Midbrain (tissue), 1 donor: ENCODE measurements at regions not wholly inside any gene's neighbourhood (a gene's known extent, or its start where the extent isn't known, plus 50 kb on each side); places are given as distances from the start of the nearest gene placed in this dataset.
"Not testable (repeated sequence)": the region's sequence is repeated elsewhere in the genome, so short reads cannot be mapped to it uniquely, and the experiment has no call there.

Experiments
- DNase-seq: peaks from one replicate; lab custom pipeline; 2025; lab: John Stamatoyannopoulos, UW

DNA sequence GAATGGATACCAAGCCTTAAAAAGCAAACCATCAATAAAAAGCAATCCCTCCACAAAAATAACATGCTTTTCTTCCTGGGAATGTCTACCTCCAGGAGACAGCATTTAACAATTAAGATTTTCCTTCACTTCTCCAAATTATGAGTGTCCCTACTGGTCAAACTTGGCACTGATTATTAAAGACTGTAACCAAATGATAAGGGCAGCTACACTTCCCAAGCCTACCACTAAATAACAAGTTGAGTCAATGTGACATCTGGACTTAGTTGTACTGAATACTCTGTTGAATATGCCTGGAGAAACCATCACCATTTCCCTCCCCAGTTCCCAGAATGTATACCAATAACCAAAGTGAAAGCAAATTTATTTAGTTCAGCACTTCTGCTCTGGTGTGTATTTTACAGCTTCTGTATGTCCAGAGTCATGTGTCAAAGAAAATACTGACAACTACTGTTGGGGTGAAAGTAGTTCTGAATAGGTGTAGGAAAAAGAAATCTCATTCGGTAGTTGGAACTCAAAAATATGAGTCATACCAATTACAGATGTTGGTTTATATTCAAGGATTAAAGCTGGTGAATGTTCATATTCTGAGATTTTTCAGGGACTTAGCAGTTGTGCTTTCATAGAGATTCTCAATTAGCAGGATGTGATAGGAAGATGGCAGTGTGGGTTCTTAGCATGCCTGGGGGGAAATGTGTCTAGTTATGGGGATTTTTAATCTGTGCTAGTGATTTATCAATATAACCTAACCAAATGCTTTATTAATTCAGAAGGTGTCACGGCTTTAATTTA is 1291.6 kb upstream of the GYPC start:
- no peak for DNase-seq

DNA sequence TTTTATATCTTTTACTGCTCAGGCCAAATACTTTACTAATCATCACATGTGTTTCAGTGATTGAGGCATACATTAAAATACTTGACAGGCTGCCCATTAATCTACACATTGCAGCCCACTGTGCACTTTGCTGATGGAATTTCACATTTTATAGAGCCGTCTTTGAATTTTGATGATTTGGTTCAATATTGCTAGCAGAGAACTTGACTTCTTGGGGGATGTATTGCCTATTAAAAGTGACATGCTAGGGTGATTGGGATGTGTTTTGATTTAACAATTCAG is 1291.0 kb upstream of the GYPC start:
- DNase-seq = no peak

DNA sequence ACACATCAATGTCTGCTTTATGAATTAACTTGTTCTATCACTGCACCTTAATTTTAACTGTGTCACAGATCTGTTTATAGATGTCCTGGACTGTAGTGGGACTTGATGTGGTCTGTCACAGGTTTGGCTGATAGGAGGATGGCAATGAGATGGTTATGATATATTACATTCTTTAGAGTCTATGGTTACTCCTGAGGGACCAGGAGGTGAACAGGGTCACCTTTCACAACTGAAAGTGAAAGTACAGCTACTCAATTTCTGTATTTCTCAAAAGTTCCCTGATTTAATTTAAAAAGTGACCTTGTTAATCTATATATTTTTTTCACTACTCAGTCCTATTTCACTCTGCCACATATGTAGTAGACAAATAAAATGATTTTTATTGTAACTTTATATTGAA is 1284.1 kb upstream of the GYPC start:
- no peak for DNase-seq

DNA sequence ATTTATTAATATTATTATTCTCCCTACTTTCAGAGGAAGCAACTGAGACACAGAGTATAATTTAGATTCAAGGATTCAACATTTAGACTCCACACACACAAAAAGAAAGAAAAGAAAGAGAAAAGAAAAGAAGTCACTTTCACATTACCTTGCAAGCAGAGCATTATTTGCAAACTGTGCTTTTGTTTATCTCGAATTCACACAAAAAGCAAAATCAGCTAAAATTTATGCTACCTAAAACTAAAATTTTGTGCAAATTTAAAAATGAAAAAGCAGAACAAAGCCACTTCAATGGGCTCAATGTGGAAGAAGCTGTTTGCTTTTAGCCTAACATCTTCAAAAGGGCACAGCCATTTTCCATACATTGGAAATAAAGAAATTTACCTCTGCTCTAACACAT is 1282.7 kb upstream of the GYPC start:
- DNase-seq = no peak

- DNase-seq = no peak
Measured at GRCh38 chr2:125386074-125386473, 1269.9 kb upstream of the GYPC start.

- no peak for DNase-seq
Measured at GRCh38 chr2:125397535-125398251, 1258.3 kb upstream of the GYPC start.

DNA sequence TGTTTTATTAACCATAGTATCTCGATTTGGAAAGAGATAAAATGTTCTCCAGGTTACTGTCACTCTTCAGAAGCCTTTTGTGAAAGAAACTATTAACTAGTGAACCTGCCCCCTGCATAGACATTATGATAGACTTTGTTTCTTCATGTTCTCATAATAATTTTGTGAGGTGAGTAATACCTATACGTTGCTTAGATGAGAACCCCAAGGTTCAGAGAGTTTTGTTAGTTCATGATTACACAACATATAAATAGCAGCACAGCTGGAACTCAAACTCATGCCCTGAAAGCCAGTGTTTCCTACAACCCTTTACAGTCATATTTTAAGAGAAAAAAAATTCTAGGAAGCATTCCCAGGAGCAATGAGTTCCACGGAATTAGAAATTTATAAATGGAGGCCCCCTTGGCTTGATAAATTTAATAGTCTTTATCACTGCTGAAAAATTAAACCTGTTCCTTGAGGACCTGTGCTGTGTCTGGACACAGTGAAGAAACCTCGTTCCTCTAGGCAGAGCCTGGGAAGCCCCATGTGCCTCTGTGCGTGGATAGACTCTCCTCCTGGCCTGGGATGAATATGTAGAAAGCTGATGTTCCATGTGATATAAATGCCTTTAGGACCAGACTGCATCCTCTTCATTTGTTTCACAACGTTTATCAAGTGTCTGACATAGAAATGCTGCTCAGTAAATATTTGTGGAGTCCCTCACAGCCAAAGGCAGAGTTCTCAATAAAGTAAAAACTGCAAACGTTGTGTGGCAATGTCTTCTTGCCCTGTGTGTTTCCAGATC is 1257.0 kb upstream of the GYPC start:
- no peak for DNase-seq

GRCh38 chr2:125405816-125406215 is 1250.1 kb upstream of the GYPC start:
- no peak for DNase-seq

DNA sequence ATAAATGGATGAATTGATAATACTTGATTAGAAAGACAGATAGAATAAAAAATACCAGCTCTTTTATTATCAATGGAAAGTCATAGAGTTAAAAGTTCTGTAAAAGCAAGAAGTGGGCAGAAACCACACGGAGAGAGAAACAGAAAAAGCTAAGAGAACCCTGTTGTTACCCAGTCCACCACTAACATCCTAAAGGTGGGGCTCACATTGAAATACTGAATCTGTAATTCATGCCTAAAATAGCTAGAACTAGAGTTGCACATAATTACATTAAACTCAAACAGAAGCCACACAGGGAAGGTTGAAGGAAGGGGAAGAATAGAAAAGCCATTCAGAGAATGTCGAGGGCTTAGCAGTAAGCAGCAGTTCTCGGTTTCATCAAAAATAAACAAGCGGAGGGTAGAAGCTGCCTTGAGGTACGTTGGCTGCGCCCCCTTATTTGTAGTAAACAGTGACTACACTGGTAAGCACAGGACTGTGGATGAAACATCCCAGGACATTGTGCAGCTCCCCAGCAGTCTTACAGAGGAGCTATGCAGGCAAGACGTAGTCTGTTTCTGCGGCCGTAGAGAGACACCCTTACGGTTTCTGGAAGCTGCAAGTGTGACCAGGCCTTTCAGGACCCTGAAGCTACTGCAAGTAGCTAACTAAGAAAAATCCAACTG is 1247.0 kb upstream of the GYPC start:
- DNase-seq = no peak

GRCh38 chr2:125418483-125418882 is 1237.5 kb upstream of the GYPC start:
- DNase-seq = no peak

DNA sequence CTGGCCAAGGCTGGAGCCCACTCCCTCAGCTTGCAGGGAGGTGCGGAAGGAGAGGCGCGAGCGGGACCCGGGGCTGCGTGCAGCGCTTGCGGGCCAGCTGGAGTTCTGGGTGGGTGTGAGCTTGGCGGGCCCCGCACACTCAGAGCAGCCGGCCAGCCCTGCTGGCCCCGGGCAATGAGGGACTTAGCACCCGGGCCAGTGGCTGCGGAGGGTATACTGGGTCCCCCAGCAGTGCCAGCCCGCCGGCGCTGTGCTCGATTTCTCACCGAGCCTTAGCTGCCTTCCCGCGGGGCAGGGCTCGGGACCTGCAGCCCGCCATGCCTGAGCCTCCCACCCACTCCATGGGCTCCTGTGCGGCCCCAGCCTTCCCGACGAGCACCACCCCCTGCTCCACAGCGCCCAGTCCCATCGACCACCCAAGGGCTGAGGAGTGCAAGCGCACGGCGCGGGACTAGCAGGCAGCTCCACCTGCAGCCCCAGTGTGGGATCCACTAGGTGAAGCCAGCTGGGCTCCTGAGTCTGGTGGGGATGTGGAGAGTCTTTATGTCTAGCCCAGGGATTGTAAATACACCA is 1233.7 kb upstream of the GYPC start:
- not testable (repeated sequence) for DNase-seq

DNA sequence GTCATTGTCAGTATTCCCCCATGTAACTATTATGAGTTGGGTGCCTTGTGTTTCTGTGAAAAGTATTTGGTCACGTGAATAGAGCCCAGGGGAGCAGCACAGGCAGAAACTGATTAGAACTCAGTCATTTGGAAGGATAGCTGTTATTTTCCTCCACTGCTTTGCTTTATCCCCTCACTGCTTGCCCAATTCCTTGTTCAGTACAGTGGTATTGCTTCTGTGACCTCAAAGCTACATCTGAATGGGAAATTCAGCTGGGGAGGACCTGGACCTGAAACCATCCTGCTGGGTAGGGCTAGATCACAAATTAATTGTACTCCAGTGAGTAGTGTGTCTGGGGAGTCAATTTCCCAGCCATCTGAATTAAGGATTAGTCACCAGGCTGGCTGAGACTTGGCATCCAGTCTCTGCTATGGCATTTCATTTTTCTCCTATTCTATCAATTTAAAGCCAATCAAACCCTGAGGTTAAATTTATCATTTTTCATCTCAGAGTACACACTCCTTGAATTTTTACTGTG is 1231.6 kb upstream of the GYPC start:
- no peak for DNase-seq

DNA sequence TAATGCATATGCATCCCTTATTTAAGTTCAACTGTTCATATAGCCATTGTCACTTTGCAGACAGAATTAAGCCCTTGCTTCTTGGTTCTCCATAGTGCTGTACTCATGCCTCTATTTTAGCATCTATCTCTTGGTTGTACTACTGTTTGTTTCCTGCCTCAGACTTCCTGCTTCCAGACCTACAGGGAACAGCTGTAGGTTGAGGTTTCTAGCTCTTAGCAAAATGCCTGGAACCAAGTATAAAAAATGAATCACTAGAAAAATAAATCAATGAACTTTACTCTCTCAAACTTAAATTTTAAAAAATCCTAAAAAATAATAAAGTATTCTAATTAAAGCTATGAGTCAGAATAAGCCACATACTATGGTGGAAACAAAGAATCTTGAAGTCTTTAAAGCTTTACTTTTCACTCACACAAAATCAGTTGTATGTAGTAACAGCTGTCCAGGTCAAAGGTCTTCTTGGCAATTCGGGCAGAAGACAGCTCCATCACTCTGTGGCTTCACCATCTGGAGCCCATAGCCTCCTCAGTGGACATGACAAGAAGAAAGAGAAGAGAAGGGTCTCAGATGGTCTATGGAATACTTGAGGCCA is 1228.1 kb upstream of the GYPC start:
- DNase-seq = no peak

- DNase-seq = no peak
Measured at GRCh38 chr2:125444106-125444505, 1211.9 kb upstream of the GYPC start.

GRCh38 chr2:125445495-125445894 is 1210.5 kb upstream of the GYPC start:
- DNase-seq = no peak

DNA sequence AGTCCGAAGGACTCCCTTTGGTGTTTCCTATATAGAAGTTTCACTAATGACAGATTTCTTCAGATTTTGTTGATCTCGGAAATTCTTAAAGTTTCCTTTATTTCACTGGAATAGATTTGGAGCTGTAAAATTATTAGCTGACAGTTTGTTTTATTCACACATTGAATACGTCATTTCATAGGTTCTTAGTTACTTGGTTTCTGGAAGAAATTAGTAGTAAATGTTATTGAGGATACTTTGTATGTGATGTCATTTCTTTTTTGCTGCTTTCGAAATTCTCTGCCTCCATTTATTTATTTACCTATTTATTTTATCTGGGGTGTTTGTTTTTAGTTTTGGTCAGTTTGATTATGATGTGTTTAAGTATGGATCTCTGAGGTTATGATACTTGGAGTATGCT is 1205.9 kb upstream of the GYPC start:
- no peak for DNase-seq

GRCh38 chr2:125455110-125455509 is 1200.8 kb upstream of the GYPC start:
- DNase-seq = no peak

- DNase-seq = no peak
Measured at GRCh38 chr2:125456693-125457363, 1199.1 kb upstream of the GYPC start.

DNA sequence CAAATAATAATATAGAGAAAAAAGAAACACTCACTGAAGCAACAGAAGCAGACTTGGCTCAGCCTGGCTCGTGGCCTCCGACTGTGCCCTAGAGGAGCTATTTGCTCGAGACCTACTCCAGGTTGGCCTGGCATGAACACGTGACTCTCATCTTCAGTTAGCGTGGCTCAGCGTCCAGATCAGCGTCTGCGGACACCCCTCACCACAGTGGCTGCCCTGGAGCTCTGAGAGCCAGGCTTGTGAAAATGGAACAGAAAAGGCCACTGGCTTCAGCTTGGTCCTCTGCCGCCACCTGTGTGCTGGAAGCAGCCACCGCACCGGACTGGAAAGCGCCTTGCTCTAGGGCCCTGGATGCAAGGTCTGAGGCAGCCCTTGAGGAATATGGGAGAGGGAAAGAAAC is 1184.0 kb upstream of the GYPC start:
- no peak for DNase-seq

DNA sequence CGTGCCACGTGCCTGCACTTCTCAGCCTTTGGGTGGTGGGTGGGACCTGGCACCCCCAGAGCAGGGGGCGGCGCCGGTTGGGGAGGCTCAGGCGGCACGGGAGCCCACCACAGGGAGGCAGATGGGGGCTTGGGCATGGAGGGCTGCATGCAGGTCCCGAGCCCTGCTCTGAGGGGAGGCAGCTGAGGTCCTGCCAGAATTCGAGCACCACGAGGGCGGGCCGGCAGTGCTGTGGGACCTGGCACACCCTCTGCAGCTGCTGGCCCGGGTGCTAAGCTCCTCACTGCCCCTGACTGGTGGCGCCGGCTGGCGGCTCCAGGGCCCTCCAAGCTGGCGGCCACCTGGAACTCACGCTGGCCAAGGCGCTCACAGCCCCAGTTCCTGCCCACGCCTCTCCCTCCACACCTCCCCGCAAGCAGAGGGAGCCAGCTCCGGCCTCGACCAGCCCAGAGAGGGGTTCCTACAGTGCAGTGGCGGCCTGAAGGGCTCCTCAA is 1176.8 kb upstream of the GYPC start:
- no peak for DNase-seq

GRCh38 chr2:125490308-125490707 is 1165.7 kb upstream of the GYPC start:
- DNase-seq = no peak
